HL-60 (cell line): ENCODE measurements at regions not wholly inside any gene's neighbourhood (a gene's known extent, or its start where the extent isn't known, plus 50 kb on each side); places are given as distances from the start of the nearest gene placed in this dataset.
A peak's percentile ranks its signal among the peaks of the same experiment; 100 is the strongest.

ENCODE experiments used
- REST ChIP-seq: IDR thresholded peaks from 2 replicates; pipeline ENCODE4 v1.6.1; 2012; ENCODE audit warnings: low read depth; ENCODE audit not compliant: insufficient replicate concordance
- TF ChIP-seq, protein P1 (sequence below): IDR thresholded peaks from one replicate; pipeline ENCODE4 v1.5.1; 2011; ENCODE audit warnings: low read length, control low read depth, inconsistent platforms; ENCODE audit not compliant: insufficient read depth

DNA sequence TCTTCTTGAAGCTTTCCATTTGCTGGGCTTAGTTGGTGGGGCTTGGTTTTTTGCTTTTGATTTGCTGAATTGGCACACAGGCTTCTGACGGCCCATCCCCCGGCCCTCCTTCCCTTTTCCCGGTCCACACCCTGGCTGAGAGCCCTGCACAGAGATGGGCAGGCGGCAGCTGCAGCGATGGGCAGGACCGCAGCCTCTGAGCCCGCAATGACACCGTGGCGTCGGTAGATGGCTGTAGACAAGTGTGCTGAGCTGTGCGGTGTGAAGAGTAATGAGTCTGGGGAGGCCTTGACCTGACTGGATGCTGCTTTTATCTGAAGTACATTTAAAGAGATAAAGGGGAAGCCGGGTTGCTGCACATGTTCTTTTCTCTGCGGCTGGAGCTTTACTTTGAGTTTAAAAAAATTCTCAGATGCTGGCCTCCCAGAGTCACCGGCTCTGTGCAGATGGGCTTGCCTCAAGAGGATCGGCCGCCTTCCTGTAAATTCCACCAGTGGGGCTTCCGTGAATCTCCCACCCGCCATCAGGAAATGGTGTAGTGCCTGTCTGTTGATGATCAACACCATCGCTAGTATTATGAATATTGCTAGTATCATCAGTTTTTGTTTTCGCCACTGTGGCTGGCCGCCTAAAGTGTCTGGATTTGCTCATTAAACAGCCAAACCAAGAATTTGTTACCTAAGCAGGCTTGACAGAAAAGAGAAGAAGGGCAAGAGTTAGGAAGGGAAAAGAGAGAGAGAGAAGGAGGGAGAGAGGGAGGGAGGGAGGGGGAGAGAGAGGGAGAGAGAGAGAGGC lies 245.6 kb upstream of the RBFOX1 start:
- TF ChIP-seq, protein P1, sequence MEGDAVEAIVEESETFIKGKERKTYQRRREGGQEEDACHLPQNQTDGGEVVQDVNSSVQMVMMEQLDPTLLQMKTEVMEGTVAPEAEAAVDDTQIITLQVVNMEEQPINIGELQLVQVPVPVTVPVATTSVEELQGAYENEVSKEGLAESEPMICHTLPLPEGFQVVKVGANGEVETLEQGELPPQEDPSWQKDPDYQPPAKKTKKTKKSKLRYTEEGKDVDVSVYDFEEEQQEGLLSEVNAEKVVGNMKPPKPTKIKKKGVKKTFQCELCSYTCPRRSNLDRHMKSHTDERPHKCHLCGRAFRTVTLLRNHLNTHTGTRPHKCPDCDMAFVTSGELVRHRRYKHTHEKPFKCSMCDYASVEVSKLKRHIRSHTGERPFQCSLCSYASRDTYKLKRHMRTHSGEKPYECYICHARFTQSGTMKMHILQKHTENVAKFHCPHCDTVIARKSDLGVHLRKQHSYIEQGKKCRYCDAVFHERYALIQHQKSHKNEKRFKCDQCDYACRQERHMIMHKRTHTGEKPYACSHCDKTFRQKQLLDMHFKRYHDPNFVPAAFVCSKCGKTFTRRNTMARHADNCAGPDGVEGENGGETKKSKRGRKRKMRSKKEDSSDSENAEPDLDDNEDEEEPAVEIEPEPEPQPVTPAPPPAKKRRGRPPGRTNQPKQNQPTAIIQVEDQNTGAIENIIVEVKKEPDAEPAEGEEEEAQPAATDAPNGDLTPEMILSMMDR, result peak; percentile 6
- TF ChIP-seq REST, result no peak
